Inferior parietal cortex (tissue), 1 donor: ENCODE measurements at regions not wholly inside any gene's neighbourhood (a gene's known extent, or its start where the extent isn't known, plus 50 kb on each side); places are given as distances from the start of the nearest gene placed in this dataset.
"Not testable (repeated sequence)": the region's sequence is repeated elsewhere in the genome, so short reads cannot be mapped to it uniquely, and the experiment has no call there.

Experiments
- DNase-seq: peaks from one replicate; pipeline ENCODE4 v3.0.0-alpha.2; 2016; ENCODE audit errors: extremely low spot score

- no peak for DNase-seq
These were observed 743.1 kb upstream of the B3GALT2 start for GRCh38 chr1:193929374-193930033.

DNA sequence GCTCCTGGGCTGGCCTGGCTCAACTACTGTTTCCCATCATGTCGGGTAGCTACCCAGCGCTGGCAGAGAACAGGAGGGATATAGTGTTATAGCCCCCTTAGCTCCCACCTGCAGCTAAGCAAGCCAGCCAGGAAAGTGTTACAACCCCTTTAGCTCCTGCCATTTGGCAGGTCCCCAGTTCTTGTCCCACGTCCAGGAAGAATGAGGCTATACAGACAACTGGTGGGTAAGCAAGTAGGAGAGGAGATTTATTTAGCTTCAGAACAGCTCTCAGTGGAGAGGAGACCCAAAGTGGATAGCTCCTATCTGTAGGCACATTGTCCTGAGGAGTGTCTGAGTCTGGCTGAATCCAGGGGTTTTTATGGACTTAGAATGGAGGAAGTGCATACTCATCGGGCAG lies 741.1 kb upstream of the B3GALT2 start:
- DNase-seq: no peak

DNA sequence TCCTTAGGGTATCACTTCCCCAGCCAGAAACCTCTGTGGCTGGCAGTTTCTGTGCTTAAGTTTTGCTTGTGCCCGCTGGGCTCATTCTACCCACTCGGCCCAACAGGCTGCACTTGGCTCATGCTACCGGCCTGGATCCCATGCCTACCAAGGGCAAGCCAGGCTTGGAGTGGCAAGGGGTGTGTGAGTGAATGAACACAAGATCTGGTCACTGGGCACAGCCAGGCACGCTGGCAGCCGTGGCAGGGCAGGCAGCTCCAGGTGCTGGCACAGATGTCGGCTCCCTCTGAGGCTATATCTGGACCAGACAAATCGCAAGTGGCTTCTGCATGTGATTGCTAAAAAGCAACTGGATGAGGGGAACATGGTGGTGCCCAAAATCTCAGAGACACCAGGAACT lies 740.5 kb upstream of the B3GALT2 start:
- DNase-seq: no peak

GRCh38 chr1:193919827-193920226 lies 733.4 kb upstream of the B3GALT2 start:
- no peak for DNase-seq

DNA sequence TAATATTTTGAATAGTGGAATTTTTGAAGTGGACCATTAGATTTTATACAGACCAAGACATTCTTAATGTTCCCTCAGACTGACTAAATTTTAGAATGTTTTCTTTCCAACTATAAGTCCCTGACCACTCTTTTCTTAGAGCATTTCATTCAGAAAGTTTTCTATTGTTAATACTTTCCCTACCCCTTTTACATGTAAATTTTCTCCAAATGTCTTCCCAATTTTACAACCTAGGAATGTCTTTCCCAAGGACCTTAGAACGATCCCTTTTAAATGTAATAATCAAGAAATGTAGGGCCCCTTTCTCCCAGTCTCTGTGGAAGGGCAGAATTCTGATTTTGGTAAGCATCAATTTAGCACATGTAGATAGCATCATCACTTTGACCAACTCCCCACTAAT lies 730.0 kb upstream of the B3GALT2 start:
- no peak for DNase-seq

DNA sequence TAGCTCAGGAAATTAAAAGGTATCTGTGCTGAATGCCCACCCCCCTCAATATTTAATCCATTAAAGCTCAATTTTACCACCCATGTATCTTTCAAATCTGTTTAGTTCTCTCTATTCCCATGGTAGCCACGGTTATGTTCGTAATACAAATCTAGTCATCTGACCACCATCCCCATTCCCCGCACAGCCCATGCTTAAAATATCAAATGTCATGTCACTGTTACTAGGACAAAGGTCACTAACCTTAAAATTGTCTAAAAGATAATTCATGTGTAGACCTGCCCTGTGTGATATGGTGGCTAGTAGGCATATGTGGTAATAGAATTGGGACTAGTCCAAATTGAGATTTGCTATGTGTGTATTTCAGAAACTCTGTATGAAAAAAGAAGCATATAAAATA lies 728.5 kb upstream of the B3GALT2 start:
- no peak for DNase-seq

- DNase-seq: no peak
These were observed 723.1 kb upstream of the B3GALT2 start for GRCh38 chr1:193909406-193910082.

- DNase-seq: no peak
These were observed 719.1 kb upstream of the B3GALT2 start for GRCh38 chr1:193905288-193906085.

DNA sequence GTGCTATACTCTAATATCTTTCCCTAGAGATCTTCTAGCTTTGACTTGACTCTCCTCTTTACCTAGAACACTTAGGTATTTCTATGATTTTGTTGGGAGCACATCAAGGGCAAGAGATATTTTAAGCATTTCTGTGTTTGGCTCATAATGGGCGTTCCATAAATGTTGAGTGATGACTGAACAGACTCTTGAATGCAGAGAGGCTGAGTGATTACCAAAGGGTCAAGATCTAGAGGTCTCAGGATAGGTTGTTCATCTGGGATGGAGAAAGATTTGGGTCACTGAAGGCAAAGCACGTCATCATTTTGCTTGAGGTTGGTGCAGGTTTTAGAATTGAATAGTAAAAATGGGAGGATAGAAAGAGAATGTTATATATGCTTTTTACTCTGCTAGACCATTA lies 705.4 kb upstream of the B3GALT2 start:
- no peak for DNase-seq

- no peak for DNase-seq
These were observed 704.5 kb upstream of the B3GALT2 start for GRCh38 chr1:193890935-193891334.

GRCh38 chr1:193884848-193885558 lies 698.6 kb upstream of the B3GALT2 start:
- no peak for DNase-seq

- not testable (repeated sequence) for DNase-seq
These were observed 691.5 kb upstream of the B3GALT2 start for GRCh38 chr1:193877920-193878319.

DNA sequence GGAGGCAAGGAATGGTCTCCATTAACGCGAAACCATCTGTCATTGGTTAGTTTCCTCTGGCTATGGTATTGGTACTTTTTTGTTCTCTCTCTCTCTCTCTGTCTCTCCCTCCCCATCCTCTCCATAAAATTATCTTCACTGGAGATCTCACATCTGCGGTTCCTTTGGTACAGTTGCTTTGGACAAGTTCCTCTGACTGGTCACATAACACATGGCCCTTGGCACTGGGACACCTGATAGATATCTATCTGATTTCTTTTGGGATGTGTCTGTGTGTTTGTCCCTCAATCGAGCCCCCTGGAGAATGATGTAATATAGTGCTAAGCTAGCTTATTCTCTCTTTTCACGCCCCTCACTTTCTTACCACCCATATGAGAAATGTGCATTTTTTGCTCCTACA lies 682.0 kb upstream of the B3GALT2 start:
- DNase-seq: no peak

- DNase-seq: no peak
These were observed 669.8 kb upstream of the B3GALT2 start for GRCh38 chr1:193856261-193856660.

- DNase-seq: no peak
These were observed 664.3 kb upstream of the B3GALT2 start for GRCh38 chr1:193850745-193851144.

DNA sequence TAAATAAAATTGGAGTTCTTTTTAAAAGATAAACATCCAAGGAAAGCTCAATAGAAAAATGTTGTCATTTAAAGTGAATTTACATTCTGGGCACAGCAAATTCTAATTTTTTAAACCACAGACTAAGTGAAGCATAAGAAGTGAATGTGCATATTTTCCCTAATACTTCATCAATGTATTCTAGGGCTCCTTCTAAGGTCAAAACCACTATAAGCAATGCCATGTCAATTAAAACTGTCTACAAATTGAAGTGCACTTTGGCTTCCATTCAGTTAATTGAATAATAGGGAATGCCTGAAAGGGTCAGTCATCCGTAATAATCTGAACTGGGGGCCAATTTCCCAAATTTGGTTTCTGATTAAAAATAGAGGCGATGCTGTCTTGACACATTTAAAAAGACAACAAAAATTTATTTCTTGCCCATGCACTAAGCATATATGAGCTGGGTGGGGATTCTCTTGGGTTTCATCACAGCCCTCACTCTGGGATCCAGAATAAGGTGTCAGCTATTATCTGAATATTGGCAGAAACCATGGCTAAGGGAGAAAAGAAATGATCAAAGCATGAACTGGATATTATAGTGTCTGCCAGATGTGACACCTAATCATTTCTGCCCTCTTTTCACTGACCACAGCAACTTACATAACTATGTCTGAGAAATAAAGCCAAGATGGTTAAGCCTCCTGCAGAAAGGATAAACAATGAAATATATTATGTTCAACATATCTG lies 660.6 kb upstream of the B3GALT2 start:
- DNase-seq: no peak

GRCh38 chr1:193846411-193846810 lies 660.0 kb upstream of the B3GALT2 start:
- no peak for DNase-seq

- no peak for DNase-seq
These were observed 655.4 kb upstream of the B3GALT2 start for GRCh38 chr1:193841857-193842256.

GRCh38 chr1:193831465-193831864 lies 645.1 kb upstream of the B3GALT2 start:
- DNase-seq: no peak

GRCh38 chr1:193827516-193827915 lies 641.1 kb upstream of the B3GALT2 start:
- DNase-seq: no peak

GRCh38 chr1:193819376-193819775 lies 633.0 kb upstream of the B3GALT2 start:
- no peak for DNase-seq

GRCh38 chr1:193807208-193807607 lies 620.8 kb upstream of the B3GALT2 start:
- DNase-seq: no peak
